ENCODE measurements at regions not wholly inside any gene's neighbourhood (a gene's known extent, or its start where the extent isn't known, plus 50 kb on each side); places are given as distances from the start of the nearest gene placed in this dataset.

GRCh38 chr18:77853859-77854258 lies 604.2 kb downstream of the GALR1 start:
- TF ChIP-seq CTCF (IDR thresholded peaks at IDR 0.05; ENCODE audit: low read length, missing control alignments), result no peak
- DNase-seq (ENCODE audit: low read depth), result no peak
- H3K4me3 ChIP-seq (replicated peaks; ENCODE audit: low read depth, low read length), result no peak overlapping the region

DNA sequence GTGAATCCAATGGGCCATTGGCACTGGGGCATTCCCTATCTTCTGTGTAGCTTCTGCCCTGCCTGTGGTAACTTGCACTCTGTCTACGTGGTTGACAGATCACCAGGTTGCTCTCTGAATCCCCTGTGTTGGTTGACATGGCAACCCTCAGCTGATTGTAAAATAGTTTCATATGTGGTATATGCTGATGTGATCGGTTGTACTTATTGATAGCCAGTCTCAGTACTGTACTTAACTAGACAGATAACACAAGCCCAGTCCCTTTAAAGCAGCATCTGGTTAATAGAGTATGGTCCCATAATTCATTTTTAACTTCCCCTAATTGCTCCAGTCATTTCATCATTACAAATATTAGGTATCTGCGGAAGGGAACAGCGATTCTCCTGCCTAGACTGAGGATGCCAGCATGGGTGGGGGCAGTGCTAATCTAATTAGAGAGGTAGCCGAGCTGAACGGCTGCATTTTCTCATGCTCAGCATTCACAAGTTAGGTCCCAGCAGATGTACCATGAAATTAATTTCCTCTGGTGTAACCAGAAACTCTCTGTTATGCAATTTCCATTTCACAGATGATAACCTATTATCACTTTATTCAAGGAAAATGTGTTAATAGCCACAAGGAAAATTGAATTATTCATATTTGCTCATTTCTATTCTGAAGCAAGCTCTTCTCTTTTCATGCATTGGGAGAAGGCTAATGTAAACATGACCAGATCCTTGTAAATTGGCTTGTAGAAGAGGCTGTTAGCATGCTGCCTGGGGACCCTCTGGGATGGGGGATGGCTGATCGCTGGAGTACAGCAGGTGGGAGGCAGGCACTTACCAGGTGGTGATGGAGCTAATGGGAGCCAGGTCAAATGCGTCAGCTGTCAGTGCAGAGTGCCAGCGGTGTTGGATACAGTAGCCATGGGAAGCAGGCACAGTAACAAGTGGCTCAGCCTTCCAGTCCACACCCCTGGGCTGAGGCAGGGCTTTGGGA lies 608.3 kb downstream of the GALR1 start:
- no peak for DNase-seq (ENCODE audit: low read depth)
- no peak overlapping the region for H3K4me3 ChIP-seq (replicated peaks; ENCODE audit: low read depth, low read length)
- no peak for TF ChIP-seq CTCF (IDR thresholded peaks at IDR 0.05; ENCODE audit: low read length, missing control alignments)

- TF ChIP-seq CTCF (IDR thresholded peaks at IDR 0.05; ENCODE audit: low read length, missing control alignments), result no peak
- H3K4me3 ChIP-seq (replicated peaks; ENCODE audit: low read depth, low read length), result no peak overlapping the region
- DNase-seq (ENCODE audit: low read depth), result no peak
These were observed 610.0 kb downstream of the GALR1 start for GRCh38 chr18:77859634-77860033.

DNA sequence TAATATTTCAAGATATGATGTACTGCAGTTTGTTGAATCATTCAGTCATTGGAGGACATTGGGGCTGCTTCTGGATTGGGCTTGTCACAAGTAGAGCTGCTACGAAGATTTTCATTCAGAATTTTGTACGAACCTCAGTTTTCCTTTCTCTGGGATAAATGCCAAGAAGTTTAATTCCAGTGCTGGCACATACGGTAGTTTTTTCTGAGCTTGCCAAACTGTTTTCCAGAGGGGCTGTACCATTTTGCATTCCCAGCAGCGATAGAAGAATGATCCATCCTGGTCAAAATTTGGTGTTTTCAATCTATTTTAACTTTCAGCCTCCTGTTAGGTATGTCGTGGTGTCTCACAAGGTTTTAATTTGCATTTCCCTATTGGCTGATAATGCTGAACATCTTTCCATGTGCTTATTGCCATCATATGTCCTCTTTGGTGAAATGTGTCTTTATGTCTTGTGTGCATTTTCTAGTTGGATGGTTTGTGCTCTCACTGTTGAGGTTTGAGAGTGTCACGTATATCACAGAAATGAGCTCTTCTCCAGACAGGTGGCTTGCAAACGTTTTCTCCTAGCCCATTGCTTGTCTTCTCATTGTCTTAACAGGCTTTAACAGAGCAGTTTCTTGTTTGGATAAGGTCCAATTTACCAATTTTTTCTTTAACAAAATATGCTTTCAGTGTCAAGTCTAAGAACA lies 612.6 kb downstream of the GALR1 start:
- DNase-seq (ENCODE audit: low read depth), result no peak
- TF ChIP-seq CTCF (IDR thresholded peaks at IDR 0.05; ENCODE audit: low read length, missing control alignments), result no peak
- no peak overlapping the region for H3K4me3 ChIP-seq (replicated peaks; ENCODE audit: low read depth, low read length)

DNA sequence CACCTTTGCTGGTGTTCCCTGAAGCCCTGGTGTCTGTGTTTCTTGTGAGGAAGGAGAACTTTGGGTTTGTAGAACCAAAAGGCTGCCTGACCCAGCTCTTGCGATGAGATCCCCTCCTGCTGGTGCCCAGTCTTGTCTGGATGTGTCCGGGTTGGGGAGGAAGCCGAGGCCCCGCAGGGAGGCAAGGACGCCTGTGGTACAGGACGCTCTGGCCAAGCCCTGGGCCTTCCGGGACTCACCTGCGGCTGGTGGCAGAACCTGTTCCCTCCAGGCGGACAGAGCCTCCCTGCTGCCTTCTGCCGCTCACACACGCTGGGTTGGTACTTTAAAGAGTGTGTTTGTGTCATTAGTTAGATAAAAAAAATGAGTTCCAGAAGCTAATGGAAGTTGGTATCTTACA lies 616.2 kb downstream of the GALR1 start:
- no peak overlapping the region for H3K4me3 ChIP-seq (replicated peaks; ENCODE audit: low read depth, low read length)
- DNase-seq (ENCODE audit: low read depth), result no peak
- no peak for TF ChIP-seq CTCF (IDR thresholded peaks at IDR 0.05; ENCODE audit: low read length, missing control alignments)

DNA sequence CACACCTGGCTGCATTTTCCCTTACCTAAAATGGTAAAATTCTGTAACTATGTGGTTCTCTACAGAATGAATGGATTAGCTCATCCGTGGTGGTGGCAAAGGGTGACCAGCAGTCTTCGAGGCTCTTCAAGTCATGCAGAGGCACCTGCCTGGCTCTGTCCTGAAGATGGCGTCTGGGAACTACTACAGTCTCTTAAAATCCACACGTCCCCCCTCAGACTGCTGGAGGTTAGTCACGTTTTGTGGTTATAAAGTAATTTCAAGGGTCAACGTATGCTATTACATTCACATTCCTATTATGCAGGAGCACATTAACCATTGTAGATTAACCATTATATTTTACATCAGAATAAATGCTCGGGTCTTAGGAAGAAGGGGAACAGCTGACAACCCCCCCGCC lies 616.7 kb downstream of the GALR1 start:
- TF ChIP-seq CTCF (IDR thresholded peaks at IDR 0.05; ENCODE audit: low read length, missing control alignments), result no peak
- H3K4me3 ChIP-seq (replicated peaks; ENCODE audit: low read depth, low read length), result no peak overlapping the region
- DNase-seq (ENCODE audit: low read depth), result no peak

Data from fibroblast of pulmonary artery (primary cell).